ENCODE measurements at regions not wholly inside any gene's neighbourhood (a gene's known extent, or its start where the extent isn't known, plus 50 kb on each side); places are given as distances from the start of the nearest gene placed in this dataset.

DNA sequence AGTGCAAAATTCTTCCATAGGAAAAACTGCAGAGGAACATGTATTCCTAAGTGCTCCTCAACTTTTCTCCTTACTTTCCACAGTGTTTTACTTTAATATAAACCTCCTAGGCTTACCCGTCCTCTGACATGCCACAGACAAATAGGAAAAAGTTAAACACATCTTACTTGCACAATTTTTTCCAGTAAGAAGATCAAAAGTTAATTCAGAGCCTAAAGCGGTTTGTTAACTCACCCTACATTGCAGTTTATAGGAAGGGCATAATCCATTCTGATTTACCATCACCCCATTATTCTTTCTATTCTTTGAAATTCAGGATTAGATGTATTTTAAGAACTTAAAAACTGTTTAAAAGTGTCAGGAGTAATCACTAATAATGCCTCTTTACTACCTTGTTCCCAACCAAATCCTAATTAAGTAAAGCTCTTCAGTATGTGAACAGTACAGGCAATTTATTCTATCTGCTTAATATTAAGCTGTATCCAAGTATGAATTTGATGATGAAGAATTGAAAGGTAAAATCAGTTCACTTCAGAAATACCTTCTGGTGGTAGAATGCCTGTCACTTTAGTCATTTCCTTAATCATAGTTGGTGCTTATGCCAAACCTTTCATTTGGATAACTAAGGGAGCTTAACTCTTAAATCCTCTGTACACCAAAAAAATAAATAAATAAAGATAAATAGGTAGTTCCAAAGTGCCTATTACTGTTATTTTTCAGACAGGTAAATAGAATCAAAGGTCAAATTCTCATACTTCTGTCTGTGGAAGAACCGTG, 292.0 kb downstream of the ALDH8A1 start:
- TF ChIP-seq BACH2 (CRISPR knock-in tag; IDR thresholded peaks at IDR 0.05; ENCODE audit: borderline replicate concordance) (no peak), ZNF70 (CRISPR knock-in tag; IDR thresholded peaks at IDR 0.05) (no peak), ZFP30 (CRISPR knock-in tag; IDR thresholded peaks at IDR 0.05) (no peak), ZFP3 (CRISPR knock-in tag; IDR thresholded peaks at IDR 0.05) (no peak), CSDC2 (CRISPR knock-in tag; IDR thresholded peaks at IDR 0.05) (no peak), GLIS3 (CRISPR knock-in tag; IDR thresholded peaks at IDR 0.05) (no peak), TCF4 (CRISPR knock-in tag; IDR thresholded peaks at IDR 0.05; ENCODE audit: borderline replicate concordance) (no peak)
- TF ChIP-seq, protein P1, sequence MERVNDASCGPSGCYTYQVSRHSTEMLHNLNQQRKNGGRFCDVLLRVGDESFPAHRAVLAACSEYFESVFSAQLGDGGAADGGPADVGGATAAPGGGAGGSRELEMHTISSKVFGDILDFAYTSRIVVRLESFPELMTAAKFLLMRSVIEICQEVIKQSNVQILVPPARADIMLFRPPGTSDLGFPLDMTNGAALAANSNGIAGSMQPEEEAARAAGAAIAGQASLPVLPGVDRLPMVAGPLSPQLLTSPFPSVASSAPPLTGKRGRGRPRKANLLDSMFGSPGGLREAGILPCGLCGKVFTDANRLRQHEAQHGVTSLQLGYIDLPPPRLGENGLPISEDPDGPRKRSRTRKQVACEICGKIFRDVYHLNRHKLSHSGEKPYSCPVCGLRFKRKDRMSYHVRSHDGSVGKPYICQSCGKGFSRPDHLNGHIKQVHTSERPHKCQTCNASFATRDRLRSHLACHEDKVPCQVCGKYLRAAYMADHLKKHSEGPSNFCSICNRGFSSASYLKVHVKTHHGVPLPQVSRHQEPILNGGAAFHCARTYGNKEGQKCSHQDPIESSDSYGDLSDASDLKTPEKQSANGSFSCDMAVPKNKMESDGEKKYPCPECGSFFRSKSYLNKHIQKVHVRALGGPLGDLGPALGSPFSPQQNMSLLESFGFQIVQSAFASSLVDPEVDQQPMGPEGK (CRISPR knock-in tag; IDR thresholded peaks at IDR 0.05; ENCODE audit: borderline replicate concordance) = no peak
- TF ChIP-seq, protein P2, sequence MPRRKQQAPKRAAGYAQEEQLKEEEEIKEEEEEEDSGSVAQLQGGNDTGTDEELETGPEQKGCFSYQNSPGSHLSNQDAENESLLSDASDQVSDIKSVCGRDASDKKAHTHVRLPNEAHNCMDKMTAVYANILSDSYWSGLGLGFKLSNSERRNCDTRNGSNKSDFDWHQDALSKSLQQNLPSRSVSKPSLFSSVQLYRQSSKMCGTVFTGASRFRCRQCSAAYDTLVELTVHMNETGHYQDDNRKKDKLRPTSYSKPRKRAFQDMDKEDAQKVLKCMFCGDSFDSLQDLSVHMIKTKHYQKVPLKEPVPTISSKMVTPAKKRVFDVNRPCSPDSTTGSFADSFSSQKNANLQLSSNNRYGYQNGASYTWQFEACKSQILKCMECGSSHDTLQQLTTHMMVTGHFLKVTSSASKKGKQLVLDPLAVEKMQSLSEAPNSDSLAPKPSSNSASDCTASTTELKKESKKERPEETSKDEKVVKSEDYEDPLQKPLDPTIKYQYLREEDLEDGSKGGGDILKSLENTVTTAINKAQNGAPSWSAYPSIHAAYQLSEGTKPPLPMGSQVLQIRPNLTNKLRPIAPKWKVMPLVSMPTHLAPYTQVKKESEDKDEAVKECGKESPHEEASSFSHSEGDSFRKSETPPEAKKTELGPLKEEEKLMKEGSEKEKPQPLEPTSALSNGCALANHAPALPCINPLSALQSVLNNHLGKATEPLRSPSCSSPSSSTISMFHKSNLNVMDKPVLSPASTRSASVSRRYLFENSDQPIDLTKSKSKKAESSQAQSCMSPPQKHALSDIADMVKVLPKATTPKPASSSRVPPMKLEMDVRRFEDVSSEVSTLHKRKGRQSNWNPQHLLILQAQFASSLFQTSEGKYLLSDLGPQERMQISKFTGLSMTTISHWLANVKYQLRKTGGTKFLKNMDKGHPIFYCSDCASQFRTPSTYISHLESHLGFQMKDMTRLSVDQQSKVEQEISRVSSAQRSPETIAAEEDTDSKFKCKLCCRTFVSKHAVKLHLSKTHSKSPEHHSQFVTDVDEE (CRISPR knock-in tag; IDR thresholded peaks at IDR 0.05) = no peak
- TF ChIP-seq, protein P3, sequence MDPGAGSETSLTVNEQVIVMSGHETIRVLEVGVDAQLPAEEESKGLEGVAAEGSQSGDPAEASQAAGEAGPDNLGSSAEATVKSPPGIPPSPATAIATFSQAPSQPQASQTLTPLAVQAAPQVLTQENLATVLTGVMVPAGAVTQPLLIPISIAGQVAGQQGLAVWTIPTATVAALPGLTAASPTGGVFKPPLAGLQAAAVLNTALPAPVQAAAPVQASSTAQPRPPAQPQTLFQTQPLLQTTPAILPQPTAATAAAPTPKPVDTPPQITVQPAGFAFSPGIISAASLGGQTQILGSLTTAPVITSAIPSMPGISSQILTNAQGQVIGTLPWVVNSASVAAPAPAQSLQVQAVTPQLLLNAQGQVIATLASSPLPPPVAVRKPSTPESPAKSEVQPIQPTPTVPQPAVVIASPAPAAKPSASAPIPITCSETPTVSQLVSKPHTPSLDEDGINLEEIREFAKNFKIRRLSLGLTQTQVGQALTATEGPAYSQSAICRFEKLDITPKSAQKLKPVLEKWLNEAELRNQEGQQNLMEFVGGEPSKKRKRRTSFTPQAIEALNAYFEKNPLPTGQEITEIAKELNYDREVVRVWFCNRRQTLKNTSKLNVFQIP (CRISPR knock-in tag; IDR thresholded peaks at IDR 0.05; ENCODE audit: borderline replicate concordance, low read depth) = no peak
- TF ChIP-seq, protein P4, sequence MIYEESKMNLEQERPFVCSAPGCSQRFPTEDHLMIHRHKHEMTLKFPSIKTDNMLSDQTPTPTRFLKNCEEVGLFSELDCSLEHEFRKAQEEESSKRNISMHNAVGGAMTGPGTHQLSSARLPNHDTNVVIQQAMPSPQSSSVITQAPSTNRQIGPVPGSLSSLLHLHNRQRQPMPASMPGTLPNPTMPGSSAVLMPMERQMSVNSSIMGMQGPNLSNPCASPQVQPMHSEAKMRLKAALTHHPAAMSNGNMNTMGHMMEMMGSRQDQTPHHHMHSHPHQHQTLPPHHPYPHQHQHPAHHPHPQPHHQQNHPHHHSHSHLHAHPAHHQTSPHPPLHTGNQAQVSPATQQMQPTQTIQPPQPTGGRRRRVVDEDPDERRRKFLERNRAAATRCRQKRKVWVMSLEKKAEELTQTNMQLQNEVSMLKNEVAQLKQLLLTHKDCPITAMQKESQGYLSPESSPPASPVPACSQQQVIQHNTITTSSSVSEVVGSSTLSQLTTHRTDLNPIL (CRISPR knock-in tag; IDR thresholded peaks at IDR 0.05; ENCODE audit: low read depth) = no peak

Measured in SK-N-SH treated with all-trans-retinoic acid at 6 μM for 48 hours (cell line).